H1 (cell line): ENCODE measurements at regions not wholly inside any gene's neighbourhood (a gene's known extent, or its start where the extent isn't known, plus 50 kb on each side); places are given as distances from the start of the nearest gene placed in this dataset.

Experiments used
- ASH2L ChIP-seq: fragments of 200-600, 300-600 bp; sonication (generic); IDR thresholded peaks from one replicate; pipeline ENCODE4 v1.7.1; 2017; ENCODE audit warnings: low read length
- CBX5 ChIP-seq: fragments of 300-800, 300-1000 bp; sonication (generic); IDR thresholded peaks from 2 replicates; pipeline ENCODE4 v1.7.1; 2016; ENCODE audit warnings: antibody characterized with exemption, low read length, low read depth
- CBX8 ChIP-seq: fragments of 300-800, 300-1000 bp; sonication (generic); IDR thresholded peaks from 2 replicates; pipeline ENCODE4 v1.7.1; 2016; ENCODE audit warnings: low read depth, low read length, borderline replicate concordance
- CHD1 ChIP-seq: IDR thresholded peaks from 2 replicates; pipeline ENCODE4 v1.6.1; 2012; ENCODE audit warnings: low read depth, low read length, improper control_type of control experiment
- SIX5 ChIP-seq: IDR thresholded peaks from 2 replicates; pipeline ENCODE4 v1.6.1; 2011; ENCODE audit warnings: mild to moderate bottlenecking, low read depth, low read length
- TAF7 ChIP-seq: optimal IDR thresholded peaks from 2 replicates; pipeline ENCODE3; 2011; ENCODE audit warnings: low read depth, mild to moderate bottlenecking, inconsistent platforms, low read length, moderate library complexity, borderline replicate concordance
- TEAD4 ChIP-seq: IDR thresholded peaks from 2 replicates; pipeline ENCODE4 v1.6.1; 2012; ENCODE audit warnings: low read depth, low read length, inconsistent platforms, mixed read lengths
- TF ChIP-seq, protein P1 (sequence below): fragments of 300-600 bp; sonication (generic); IDR thresholded peaks from 2 replicates; pipeline ENCODE4 v1.7.1; 2012; ENCODE audit warnings: low read length, moderate library complexity, mild to moderate bottlenecking, inconsistent platforms; ENCODE audit not compliant: insufficient replicate concordance

DNA sequence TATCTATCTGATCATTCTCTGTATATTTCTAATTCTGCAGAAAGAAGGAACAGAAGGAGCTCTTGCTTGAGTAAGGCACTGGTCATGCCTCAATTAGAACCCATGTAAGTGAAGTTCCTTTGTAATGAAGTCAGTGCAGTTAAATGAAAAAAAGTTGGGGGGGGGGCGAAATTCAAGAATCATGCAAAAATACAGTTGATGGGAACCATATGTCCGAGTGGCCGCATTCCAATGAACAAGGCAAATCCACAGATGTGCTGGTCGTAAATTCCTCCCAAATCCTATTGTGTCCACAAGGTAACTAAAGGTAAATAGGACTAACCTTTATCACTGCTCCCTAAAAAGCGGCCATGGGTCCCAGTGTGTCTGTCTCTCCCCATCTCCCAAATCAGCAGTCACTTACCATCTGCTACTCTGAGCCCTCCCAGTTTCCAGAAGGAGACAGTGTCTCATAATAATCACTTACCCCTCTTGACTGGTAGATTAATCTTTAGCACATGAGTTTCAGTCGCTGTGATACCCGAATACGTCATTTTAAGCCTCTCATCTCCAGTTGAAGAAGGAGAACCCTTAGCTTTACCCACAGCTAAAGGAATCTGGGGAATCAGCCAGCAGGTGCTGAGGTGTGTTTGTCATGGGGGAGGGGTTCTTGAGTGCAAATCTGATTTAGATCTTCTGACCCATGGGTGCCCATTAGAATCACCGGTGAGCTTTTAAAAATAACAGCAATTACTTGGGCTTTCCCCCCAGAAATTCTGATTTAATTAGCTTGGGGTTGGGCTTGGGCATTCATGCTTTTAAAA is 56.3 kb upstream of the EPHB3 start (continued):
- no peak for TF ChIP-seq CBX8
- no peak for TF ChIP-seq TAF7
- no peak for TF ChIP-seq CBX5
- no peak for TF ChIP-seq SIX5
- TF ChIP-seq, protein P1, sequence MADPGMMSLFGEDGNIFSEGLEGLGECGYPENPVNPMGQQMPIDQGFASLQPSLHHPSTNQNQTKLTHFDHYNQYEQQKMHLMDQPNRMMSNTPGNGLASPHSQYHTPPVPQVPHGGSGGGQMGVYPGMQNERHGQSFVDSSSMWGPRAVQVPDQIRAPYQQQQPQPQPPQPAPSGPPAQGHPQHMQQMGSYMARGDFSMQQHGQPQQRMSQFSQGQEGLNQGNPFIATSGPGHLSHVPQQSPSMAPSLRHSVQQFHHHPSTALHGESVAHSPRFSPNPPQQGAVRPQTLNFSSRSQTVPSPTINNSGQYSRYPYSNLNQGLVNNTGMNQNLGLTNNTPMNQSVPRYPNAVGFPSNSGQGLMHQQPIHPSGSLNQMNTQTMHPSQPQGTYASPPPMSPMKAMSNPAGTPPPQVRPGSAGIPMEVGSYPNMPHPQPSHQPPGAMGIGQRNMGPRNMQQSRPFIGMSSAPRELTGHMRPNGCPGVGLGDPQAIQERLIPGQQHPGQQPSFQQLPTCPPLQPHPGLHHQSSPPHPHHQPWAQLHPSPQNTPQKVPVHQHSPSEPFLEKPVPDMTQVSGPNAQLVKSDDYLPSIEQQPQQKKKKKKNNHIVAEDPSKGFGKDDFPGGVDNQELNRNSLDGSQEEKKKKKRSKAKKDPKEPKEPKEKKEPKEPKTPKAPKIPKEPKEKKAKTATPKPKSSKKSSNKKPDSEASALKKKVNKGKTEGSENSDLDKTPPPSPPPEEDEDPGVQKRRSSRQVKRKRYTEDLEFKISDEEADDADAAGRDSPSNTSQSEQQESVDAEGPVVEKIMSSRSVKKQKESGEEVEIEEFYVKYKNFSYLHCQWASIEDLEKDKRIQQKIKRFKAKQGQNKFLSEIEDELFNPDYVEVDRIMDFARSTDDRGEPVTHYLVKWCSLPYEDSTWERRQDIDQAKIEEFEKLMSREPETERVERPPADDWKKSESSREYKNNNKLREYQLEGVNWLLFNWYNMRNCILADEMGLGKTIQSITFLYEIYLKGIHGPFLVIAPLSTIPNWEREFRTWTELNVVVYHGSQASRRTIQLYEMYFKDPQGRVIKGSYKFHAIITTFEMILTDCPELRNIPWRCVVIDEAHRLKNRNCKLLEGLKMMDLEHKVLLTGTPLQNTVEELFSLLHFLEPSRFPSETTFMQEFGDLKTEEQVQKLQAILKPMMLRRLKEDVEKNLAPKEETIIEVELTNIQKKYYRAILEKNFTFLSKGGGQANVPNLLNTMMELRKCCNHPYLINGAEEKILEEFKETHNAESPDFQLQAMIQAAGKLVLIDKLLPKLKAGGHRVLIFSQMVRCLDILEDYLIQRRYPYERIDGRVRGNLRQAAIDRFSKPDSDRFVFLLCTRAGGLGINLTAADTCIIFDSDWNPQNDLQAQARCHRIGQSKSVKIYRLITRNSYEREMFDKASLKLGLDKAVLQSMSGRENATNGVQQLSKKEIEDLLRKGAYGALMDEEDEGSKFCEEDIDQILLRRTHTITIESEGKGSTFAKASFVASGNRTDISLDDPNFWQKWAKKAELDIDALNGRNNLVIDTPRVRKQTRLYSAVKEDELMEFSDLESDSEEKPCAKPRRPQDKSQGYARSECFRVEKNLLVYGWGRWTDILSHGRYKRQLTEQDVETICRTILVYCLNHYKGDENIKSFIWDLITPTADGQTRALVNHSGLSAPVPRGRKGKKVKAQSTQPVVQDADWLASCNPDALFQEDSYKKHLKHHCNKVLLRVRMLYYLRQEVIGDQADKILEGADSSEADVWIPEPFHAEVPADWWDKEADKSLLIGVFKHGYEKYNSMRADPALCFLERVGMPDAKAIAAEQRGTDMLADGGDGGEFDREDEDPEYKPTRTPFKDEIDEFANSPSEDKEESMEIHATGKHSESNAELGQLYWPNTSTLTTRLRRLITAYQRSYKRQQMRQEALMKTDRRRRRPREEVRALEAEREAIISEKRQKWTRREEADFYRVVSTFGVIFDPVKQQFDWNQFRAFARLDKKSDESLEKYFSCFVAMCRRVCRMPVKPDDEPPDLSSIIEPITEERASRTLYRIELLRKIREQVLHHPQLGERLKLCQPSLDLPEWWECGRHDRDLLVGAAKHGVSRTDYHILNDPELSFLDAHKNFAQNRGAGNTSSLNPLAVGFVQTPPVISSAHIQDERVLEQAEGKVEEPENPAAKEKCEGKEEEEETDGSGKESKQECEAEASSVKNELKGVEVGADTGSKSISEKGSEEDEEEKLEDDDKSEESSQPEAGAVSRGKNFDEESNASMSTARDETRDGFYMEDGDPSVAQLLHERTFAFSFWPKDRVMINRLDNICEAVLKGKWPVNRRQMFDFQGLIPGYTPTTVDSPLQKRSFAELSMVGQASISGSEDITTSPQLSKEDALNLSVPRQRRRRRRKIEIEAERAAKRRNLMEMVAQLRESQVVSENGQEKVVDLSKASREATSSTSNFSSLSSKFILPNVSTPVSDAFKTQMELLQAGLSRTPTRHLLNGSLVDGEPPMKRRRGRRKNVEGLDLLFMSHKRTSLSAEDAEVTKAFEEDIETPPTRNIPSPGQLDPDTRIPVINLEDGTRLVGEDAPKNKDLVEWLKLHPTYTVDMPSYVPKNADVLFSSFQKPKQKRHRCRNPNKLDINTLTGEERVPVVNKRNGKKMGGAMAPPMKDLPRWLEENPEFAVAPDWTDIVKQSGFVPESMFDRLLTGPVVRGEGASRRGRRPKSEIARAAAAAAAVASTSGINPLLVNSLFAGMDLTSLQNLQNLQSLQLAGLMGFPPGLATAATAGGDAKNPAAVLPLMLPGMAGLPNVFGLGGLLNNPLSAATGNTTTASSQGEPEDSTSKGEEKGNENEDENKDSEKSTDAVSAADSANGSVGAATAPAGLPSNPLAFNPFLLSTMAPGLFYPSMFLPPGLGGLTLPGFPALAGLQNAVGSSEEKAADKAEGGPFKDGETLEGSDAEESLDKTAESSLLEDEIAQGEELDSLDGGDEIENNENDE: no peak
- no peak for TF ChIP-seq ASH2L
- TF ChIP-seq CHD1: no peak
- TF ChIP-seq TEAD4: no peak
